ENCODE measurements at regions not wholly inside any gene's neighbourhood (a gene's known extent, or its start where the extent isn't known, plus 50 kb on each side); places are given as distances from the start of the nearest gene placed in this dataset.

- TF ChIP-seq CTCF (conservative IDR thresholded peaks at IDR 0.05; ENCODE audit: low read depth, low read length) (no peak), EZH2 (IDR thresholded peaks at IDR 0.05; ENCODE audit: low read length, unreplicated experiment) (no peak)
Observed at GRCh38 chr10:62613859-62614258, 190.7 kb upstream of the ADO start.
